Left renal pelvis (tissue), 4 donors: ENCODE measurements at regions not wholly inside any gene's neighbourhood (a gene's known extent, or its start where the extent isn't known, plus 50 kb on each side); places are given as distances from the start of the nearest gene placed in this dataset.

Experiments used
- DNase-seq, 4 donors: peaks; one replicate each; pipeline ENCODE4 v3.0.0-alpha.2; 2013; ENCODE audit warnings: low read depth in 4 of 4, low spot score in 3 of 4

DNA sequence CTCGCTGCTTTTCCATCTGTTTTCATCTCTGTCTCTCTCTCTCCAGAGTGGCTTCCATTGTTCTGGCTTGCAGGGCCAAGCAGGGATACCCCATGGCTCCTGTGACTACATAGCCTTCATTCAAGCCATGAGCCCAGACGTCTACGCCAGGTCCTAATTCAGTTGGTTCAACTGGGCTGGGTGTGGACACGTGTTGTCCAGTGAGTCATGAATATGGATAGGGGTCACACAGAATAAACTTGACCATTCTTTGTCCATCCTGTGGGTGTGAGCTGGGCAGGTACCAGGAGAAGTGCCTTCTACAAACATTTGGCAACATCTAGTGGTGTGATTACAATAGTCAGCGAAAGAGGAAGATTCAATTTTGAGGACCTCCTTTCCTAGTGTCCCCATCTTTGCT lies 96.9 kb upstream of the ARMC2 start:
- DNase-seq, result no peak

DNA sequence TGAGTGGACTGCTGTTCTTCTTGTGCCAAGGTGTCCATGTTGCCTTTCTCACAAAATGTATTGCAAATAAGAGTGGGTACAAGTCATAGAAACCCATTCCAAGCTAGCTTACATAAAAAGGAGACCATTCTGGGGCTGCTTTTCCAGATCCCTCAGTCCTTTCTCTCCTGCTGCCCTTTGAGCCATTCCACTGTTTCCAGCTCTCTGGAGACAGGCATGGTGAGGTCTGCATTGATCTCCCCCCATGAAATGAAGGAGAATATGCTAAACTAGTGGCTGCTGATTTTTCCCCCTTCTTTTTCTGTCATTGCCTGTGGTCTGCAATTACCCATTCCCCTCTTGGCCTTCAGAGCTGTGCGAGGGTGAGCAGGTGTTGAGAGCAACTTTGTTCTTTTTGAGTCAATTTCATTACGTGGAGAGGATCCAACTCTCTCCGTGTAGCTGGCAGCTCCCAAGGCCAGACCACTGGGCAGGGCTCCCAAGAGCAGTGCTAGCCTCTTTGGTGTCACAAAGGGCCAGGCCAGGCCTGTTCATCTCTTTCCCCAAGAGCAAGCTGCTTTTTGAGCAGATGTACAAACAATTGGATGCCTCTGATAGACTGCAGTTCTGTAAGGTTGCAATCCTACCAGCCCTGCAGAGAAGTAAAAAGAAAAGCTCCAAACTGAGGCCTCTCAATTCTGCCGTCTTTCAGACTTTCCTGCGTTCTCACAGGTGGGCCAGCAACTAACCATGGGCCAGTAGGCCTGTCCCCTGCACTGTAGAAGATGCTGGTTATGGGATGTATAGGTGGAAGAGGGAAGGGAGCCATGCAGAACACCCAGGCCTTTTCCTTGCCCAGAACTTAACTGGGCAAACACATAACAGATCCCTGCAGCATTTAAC lies 96.1 kb upstream of the ARMC2 start:
- DNase-seq, result no peak

DNA sequence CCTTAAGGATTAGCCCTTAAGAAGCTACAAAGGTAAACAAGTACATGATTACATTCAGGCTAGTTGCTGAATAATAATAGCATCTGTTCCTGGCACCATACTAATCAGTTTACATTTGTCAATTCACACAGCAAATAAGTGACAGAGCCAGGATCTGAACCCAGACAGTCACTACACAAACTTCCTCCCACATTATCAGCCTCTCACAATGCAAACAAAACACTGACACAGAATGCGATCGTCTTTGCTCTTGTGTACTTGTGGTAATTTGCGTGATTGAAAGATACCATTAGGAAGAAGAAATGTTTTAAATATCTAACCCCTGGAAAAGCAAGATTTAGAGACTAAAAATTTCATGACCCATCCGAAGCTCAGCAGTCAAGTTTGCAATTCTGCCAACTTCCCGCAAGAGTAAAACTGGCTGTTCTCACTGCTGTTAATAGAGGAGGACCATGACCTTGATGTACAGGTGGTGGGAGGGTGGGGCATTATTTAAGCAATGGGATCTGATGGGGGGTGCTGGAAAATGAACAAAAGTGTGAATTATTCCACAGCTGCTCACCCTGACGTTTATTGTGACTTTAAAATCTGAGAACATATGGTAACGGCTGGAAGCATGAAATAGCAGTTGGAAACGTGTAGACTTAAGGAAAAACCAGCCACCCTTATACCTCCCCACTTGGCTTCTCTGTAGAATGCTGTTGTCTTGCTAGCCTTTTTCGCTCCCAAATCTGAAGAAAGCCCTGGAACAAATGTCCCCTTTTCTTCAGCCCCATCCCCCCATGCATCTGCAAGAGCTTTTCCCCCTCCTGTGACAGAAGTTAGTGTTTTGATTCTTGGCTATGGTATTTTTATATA lies 95.3 kb upstream of the ARMC2 start:
- DNase-seq, result no peak

DNA sequence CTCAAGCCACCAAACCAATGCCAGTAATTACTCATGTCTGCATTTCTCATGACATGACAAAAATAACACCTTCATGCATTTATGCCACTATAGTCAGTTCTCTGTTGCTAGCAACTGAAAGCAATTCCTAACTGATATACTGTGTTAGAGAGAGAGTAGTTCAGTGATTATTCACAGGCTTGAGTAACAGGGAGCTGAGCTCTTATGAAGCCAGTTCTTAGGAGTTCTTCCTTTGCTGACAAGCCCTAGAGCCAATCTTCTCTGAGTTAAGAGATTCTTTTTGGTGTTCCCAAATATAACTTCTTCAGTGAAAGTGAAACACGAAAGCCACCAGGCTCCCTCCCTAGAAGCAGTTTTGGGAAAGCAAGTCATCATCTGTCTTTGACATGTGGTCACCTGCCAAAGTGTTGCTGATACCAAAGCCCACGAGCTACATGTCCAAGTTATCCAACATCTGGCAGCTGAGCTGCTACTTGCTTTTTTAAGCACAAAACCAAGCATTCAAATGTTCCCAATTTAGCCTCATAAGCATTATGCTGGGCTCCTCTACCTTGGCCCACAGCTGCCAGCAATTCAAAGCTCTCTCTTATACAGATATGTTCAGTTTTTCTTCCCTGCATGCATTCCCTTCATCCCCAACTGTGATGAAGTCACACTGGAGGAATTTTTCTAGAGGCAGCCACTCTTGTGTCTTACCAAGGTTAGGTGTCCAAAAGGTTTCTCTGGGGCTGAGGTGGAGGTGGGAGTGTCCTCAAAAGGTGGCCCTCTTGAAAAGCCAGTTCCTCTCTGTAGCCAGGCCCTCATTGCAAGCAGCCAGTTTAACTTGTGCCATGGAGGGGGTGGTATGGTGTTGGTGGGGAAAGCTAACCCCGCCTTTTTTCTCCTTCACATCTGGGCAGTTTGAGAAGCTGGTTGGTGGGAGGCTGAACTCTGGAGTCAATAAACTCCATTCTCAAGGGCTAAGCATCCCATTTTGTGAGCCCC lies 92.7 kb upstream of the ARMC2 start:
- no peak for DNase-seq

DNA sequence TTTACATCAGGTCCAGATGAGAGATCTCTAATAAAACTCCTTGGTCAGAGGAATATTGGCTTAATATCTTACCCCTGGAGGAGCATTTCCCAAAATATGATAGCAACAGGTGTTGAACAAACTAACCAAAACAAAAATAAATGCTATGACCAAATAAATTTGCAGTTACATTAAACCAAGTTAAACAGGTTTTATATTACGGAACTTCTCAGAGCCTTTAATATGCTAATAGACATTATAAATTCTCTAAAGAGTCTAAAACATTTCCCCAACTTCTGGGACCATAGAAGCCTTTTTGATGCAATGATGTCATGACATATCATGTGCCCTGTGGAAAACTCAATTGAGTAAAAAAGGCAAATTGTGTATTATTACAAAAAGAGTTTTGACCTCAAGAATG lies 90.9 kb upstream of the ARMC2 start:
- DNase-seq, result no peak

DNA sequence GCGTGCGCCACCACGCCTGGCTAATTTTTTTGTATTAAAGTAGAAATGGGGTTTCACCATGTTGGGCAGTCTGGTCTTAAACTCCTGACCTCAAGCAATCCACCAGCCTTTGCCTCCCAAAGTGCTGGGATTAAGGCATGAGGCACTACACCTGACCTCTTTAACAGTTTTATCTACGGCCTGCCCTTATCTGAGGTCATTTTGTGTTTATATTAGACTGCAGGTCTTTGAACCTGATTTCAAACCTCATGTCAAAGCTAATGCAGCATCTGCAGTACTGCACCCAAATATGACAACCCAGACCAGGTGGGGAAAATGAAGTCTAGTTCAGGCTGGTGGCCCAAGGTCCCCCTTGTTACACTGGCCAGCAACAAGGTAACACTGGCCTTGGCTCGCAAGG lies 89.3 kb upstream of the ARMC2 start:
- DNase-seq, result no peak

DNA sequence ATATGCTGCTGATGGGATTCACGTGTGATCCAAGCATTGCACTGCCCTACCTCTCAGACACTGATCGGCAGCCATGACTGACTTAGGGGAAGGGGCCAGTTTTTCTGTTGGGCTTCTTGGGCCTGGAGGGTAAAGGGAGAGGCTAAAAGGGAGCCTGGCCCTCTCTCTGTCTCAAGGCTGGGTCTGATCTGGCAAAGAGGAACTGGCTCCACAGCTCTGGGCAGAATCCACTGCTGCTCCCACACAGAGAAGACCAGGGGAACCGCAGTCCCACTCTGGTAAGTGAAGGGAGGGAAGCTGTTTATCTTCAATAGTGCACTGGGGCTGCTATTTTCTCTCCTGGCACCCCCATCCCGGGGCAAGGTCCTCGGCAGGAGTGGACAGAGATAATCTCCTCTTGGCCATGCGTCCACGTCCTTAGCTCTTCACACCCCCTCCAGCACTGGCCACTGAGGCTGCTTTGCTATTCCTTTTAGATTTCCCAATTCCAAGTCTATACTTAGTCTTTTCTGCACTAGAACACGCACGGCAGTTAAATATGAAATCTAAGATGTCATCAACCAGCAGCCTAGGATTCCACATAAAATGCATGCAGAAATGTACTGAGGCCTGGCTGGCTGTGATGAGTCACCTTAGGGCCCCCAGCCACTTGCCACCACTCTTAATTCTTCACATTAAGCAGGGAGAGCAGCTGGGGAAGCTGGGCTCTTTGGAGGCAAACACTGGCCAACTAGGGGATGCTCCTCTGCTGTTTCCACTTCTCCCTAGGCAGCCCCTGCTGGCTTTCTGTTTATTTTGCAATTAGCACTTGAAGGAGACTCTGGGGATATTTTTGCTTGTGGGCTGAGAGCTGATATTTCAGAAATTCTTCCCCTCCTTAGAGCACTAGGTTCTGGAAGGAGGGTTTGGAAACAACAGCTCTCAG lies 87.8 kb upstream of the ARMC2 start:
- DNase-seq, result no peak

DNA sequence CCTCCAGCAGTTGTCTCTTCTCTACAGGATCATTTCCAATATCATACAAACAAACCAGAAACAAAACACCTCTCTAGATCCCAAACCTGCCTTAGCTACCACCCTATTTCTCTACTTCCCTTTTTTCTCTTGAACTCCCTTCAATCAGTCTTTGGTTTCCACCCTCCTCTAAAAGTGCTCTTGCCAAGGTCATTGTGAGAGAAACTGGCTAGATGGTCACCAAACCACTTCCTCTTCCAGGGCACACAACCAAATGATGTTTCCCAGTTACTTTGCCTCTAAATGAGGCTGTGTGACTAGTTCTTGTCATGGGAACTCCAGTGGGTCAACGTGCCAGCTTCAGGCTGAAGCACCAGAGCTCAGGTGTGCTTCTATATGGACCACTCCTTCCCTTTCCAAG lies 85.8 kb upstream of the ARMC2 start:
- DNase-seq, result no peak

DNA sequence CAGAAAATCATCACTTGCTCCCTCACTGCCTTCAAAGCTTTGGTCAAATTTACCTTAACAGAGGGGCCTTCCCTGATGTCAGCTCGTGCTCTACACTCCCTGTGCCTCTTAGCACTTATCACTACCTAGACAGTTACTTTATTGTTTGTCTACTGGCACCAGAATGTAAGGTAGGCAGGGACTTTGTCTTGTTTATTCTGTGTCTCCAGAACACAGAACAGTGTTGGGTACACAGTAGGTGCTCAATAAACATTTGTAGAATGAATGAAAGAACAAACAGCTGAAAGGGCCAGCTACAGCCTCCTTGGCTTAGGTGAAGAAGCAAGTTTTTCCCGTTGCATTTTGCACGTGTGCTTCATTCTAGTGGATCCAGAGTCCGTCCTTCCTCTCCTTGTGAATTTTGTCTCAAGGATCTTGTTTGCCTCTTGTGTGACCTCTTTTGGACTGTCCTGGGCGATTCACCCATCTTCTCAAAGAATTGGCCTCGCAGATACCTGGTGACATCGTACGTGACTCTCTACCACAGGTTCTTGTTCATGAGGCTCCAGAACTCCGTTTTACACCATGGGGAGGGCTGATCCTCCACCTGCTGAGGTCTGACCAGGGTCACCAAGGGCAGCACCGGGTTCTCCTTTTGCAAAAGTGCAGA lies 84.2 kb upstream of the ARMC2 start:
- DNase-seq, result no peak

DNA sequence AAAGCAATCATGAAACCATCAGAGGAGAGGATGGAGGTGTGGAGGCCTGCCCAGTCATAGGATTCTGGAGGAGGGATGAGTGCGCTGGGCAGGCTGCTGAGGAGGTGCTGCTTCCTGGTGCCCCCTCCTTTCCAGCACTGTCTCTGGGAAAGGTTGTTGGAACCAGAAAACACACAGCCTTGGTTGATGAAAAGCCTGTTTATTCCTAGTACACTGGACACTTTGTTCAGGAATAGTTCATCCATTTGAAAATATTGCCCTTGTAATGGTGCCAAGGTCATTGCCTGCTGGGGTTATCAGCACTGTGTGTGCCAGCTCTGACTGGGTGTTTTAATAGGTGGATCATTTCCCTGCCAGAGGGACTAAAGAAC lies 83.7 kb upstream of the ARMC2 start:
- no peak for DNase-seq

DNA sequence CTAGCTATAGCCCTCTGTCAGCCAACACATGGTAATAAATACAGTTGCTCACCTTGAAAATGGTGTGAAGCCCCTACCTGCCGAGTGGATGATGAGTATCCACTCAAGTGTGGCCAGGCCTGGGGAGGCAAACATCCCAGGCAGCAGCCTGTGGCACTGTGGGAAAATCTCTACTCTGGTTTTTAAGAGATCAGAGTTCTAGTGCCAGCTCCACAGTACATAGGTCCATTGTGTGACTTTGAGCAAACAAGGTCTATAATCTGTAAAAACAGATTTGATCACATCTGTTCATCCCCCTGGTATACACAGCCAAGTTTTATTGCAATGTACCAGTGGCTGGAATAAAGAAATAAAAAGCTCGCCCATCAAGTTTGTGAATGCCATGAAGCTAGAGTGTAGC lies 82.7 kb upstream of the ARMC2 start:
- no peak for DNase-seq

DNA sequence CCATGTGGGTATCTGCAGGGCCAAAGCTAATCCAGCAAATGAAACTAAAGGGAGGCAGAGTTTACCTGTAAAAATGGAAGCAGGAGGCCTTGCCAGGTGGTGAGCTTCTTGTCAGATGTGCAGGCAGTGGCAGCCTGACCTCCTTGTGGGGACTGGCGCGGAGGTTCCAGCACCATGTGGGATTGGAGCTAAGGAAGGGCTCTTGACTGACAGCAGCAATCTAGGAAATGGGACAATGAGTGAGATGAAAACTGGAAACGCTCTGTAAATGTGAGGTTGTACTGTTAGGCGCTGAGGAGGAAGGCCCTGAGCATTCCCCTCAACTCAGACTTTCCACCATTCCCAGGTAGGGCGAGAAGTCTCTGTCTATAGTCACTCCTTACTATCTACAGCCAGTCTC lies 81.8 kb upstream of the ARMC2 start:
- no peak for DNase-seq

DNA sequence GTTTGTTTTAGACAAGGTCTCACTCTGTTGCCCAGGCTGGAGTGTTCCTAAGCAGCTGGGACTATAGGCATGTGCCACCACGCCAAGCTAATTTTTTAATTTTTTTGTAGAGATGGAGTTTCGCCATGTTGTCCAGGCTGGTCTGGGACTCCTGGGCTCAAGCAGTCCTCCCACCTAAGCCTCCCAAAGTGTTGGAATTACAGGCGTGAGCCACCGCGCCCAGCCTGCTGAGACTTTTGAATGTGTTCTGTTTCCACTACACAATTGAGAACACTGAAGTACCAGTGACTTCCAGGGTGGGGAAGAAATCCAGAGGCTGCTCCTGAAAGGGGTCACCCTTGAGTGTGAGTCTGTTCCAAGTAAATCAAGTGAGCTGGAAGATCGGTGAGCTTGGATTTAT lies 81.3 kb upstream of the ARMC2 start:
- DNase-seq, result no peak

DNA sequence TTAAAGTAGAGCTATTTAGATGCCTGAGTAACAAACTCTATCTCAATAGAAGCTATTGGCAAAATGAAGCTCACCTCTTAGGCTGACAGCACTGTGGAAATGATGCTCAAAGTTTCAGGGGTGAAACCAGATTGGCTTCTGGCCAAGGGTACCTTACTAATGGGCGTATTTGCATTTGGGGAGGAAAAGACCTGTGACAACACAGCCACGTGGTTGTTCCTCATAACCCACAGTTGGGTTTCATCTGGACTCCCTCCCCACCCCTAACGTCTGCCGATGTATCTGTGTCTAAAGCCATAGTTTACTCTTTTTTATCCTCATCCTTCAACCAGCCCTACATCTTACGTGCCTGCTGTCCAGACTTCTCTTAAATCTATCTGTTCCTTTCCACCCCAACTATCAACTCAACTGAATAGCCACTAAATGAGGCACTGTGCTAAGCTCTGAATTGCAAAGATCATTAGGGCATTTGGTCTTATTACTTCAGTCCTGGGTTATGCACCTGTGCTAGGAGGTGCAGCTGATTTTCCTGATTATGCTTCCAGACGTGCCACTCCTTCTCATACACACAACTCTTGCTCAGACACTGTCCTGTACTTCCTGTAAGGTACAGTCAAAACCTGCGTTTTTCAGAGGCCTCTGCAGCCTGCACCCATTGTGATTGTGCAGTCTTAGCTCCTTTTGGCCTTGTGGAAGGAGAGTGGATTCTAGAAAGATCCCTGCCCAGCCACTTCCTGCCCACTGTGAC lies 80.6 kb upstream of the ARMC2 start:
- no peak for DNase-seq

DNA sequence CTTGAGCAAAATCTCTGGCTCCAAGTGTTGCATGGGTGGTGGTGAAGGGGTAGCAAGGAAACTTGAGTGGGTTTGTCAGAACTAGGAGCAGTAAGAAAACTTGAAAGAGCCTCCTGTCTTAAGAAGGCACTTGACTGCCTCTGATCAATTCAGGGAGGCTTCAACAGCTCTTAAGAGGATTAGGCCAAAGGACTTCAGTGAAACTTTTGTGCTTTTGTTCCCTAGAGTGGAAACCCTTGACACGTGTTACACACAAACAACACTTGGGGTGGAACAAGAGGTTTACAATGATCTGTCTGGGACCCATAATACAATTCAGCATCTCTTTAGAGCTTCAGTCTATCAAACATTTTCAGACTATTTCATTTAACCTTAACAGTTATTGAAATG lies 80.1 kb upstream of the ARMC2 start:
- no peak for DNase-seq

DNA sequence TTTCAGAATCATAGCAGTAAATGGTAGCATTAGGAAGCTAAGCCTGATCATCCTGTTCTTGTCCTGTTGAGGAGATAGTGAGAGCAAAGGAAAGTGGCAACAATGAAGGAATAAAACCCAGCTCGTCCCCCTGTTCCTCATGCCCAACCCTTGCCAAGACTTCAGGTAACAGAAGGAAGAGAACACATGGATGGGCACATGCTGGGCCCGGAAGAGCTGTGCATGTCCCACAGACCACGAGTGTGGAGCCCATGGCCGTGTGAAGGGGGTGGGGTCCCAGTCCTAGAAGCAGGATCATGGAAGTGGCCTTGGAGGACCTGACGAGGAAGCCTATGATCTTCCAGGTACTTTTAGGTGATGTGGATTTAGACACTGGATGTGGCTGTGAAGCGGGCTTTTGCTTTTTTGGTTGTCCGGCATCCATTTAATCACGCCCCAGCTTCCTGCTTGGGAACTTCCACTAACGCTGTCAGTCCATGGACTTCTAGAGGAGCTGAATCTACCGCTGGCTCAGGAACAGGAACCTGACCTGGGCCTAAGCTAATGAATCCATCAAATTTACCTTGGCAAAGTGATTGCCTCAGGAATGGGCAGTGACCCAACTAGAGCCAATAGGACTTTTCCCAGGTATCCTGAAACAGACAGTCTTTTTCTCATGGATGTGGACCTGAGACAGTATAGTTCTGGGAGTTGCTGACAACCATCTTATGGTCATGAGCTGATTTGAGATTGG lies 79.3 kb upstream of the ARMC2 start:
- DNase-seq, result no peak

DNA sequence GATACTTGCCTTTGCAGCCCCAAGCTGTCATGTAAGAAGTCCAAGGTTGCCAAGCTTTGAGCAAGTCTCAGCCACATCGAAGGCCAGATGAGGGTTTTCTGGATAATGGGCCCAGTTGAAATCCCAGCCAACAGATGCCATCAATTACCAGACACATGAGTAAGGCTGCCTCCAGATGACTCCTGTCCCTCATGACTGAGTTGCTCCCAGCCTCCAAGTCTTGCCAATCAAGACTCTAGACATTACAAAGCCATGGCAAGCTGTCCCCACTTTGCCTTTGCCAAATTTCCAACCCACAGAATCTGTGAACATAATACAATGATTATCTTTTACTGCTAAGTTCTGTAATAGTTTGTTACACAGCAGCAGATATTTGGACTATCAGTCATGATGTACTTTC lies 76.8 kb upstream of the ARMC2 start:
- DNase-seq, result no peak

DNA sequence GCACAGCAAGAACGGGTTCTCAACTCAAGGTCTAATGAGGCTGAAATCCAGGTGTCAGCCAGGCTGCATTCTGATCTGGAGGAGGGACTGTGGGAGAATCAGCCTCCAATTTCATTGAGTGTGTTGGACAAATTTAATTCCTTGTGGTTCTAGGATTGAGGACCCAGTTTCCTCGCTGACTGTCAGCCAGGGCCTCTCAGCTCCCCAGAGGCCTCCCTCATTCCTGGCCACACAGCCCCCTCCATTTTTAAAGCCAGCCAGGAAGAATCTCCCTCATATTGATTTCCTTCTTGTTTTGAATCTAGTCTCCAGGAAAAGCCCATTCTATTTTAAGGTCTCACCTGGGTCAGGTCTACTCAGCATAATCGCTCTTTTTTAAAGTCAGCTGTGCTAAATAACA lies 73.7 kb upstream of the ARMC2 start:
- DNase-seq, result no peak
